Ishikawa (cell line): ENCODE measurements at regions not wholly inside any gene's neighbourhood (a gene's known extent, or its start where the extent isn't known, plus 50 kb on each side); places are given as distances from the start of the nearest gene placed in this dataset.
A peak's percentile ranks its signal among the peaks of the same experiment; 100 is the strongest.

Experiments
- CEBPB ChIP-seq: IDR thresholded peaks from 2 replicates; pipeline ENCODE4 v1.6.1; 2012
- CREB1 ChIP-seq: IDR thresholded peaks from 2 replicates; pipeline ENCODE4 v1.6.1; 2012; ENCODE audit warnings: low read depth
- EGR1 ChIP-seq: IDR thresholded peaks from 2 replicates; pipeline ENCODE4 v1.6.1; 2012
- EP300 ChIP-seq: IDR thresholded peaks from 2 replicates; pipeline ENCODE4 v1.6.1; 2012; ENCODE audit warnings: borderline replicate concordance
- FOXM1 ChIP-seq: IDR thresholded peaks from 2 replicates; pipeline ENCODE4 v1.6.1; 2012; ENCODE audit warnings: low read depth, borderline replicate concordance
- NFIC ChIP-seq: IDR thresholded peaks from 2 replicates; pipeline ENCODE4 v1.6.1; 2012
- RAD21 ChIP-seq: IDR thresholded peaks from 2 replicates; pipeline ENCODE4 v1.6.1; 2012; ENCODE audit warnings: low read depth
- REST ChIP-seq: IDR thresholded peaks from 2 replicates; pipeline ENCODE4 v1.6.1; 2012; ENCODE audit warnings: low read depth, mild to moderate bottlenecking
- TAF1 ChIP-seq: IDR thresholded peaks from 2 replicates; pipeline ENCODE4 v1.6.1; 2012; ENCODE audit warnings: low read depth, mild to moderate bottlenecking
- TCF12 ChIP-seq: IDR thresholded peaks from 2 replicates; pipeline ENCODE4 v1.6.1; 2012; ENCODE audit warnings: low read depth
- TEAD4 ChIP-seq: IDR thresholded peaks from 2 replicates; pipeline ENCODE4 v1.6.1; 2012
- YY1 ChIP-seq: IDR thresholded peaks from 2 replicates; pipeline ENCODE4 v1.6.1; 2012; ENCODE audit warnings: low read depth
- TF ChIP-seq, protein P1 (sequence below): IDR thresholded peaks from 2 replicates; pipeline ENCODE4 v1.6.1; 2012
- TF ChIP-seq, protein P2 (sequence below): IDR thresholded peaks from 2 replicates; pipeline ENCODE4 v1.6.1; 2012

DNA sequence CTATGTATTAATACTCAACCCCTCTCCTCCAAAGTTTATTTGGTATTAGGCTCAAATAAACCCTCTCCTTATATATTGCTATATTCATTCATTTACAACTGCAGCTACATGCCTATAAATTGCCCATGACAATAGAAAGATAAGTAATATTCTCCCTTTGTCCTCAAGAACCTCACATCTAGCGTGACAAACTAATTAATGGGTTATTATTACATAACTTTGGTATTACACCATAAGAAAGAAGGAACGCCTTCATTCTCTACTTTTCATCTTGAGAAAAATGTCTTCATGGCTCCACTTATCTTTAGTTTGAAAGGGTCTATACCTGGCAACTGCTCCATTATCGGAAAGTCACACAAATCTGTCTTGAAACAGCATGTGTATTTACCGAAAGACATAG, 157.7 kb upstream of the RASGEF1B start:
- TF ChIP-seq TCF12 (no peak), NFIC (no peak), TEAD4 (no peak), RAD21 (no peak), CREB1 (no peak), CEBPB (no peak), REST (no peak)

DNA sequence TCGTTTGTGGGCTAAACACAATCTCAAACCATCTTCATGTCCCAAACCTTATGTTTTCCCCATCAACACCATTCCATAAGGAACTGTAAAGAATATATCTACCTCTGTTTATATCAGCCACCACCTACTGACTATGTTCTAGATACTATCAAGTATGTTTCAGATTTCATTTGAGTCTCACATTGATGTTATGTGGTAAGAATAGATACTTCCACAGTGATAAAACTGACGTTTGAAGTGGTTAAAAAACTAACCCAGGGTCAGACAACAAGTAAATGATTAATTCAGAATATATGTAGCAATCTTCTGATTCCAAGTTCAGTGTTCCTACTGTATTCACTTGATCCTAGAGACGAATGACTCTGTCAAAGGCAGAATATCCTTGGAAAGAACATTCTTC, 156.8 kb upstream of the RASGEF1B start:
- TF ChIP-seq RAD21 (no peak), EP300 (no peak), TCF12 (no peak)

- TF ChIP-seq, protein P1, sequence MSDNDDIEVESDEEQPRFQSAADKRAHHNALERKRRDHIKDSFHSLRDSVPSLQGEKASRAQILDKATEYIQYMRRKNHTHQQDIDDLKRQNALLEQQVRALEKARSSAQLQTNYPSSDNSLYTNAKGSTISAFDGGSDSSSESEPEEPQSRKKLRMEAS = no peak
- peak; percentile 69; the same call in 1 of the 2 replicates for TF ChIP-seq NFIC
- peak; percentile 62 for TF ChIP-seq FOXM1
- peak; percentile 85; the same call in 1 of the 2 replicates for TF ChIP-seq EP300
- TF ChIP-seq, protein P2, sequence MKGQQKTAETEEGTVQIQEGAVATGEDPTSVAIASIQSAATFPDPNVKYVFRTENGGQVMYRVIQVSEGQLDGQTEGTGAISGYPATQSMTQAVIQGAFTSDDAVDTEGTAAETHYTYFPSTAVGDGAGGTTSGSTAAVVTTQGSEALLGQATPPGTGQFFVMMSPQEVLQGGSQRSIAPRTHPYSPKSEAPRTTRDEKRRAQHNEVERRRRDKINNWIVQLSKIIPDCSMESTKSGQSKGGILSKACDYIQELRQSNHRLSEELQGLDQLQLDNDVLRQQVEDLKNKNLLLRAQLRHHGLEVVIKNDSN = no peak
- peak; percentile 92 for TF ChIP-seq TEAD4
- peak; percentile 76 for TF ChIP-seq TCF12
- no peak for TF ChIP-seq CEBPB
- no peak for TF ChIP-seq YY1
- TF ChIP-seq TAF1 = no peak
These were observed 155.9 kb upstream of the RASGEF1B start for GRCh38 chr4:81627590-81627989.

DNA sequence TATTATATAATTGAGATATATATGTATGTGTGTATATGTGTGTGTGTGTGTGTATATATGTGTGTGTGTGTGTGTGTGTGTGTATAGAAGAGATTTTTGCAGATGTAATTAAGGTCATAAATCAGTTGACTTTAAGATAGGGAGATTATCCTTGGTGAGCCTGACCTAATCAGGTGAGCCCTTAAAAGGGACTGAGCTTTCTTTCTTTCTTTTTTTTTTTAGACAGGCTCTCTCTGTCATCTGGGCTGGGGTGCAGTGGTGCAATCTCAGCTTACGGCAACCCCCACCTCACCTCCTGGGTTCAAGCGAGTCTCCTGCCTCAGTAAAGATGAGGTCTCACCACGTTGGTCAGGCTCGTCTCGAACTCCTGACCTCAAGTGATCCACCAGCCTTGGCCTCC, 155.1 kb upstream of the RASGEF1B start:
- TF ChIP-seq EGR1 (no peak), EP300 (no peak), FOXM1 (no peak), NFIC (no peak), CREB1 (no peak), CEBPB (no peak)

- TF ChIP-seq, protein P2 = no peak
These were observed 154.0 kb upstream of the RASGEF1B start for GRCh38 chr4:81625422-81626417.

DNA sequence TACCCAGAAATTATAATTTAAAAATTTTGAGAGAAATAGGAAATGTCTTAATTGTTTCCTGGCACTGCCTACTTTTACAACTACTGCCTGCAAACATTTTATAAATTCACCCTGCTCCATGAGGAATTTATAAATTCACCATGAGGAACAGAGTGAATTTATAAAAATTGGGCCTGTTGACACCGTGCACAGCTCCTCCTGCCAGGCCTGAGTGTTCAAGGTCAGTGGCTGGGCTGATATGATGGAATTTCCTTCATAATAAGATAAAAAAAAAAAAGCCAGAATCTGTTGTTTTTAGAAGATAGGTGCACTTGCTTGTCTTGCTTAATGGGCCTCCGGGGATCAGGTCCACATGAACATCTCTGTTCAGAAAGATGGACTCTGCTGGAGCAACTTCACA, 151.7 kb upstream of the RASGEF1B start:
- TF ChIP-seq TCF12 (no peak), REST (no peak), FOXM1 (no peak), EP300 (no peak), TEAD4 (no peak), TAF1 (no peak), RAD21 (no peak), CREB1 (no peak), CEBPB (no peak)
- TF ChIP-seq, protein P1 = no peak
